Transverse colon (tissue), 4 donors: ENCODE measurements at regions not wholly inside any gene's neighbourhood (a gene's known extent, or its start where the extent isn't known, plus 50 kb on each side); places are given as distances from the start of the nearest gene placed in this dataset.
A peak's percentile ranks its signal among the peaks of the same experiment; 100 is the strongest.
"Not testable (repeated sequence)": the region's sequence is repeated elsewhere in the genome, so short reads cannot be mapped to it uniquely, and the experiment has no call there.

ENCODE experiments used
- DNase-seq: peaks from one replicate; pipeline ENCODE4 v3.0.0-alpha.2; 2019
- H3K27ac ChIP-seq, 4 donors: fragments of 200-600 bp; sonication (generic); 2 replicates each; pipeline ENCODE4 v1.5.1; 2016 to 2018; ENCODE audit warnings: inconsistent platforms in 4 of 4
- H3K27me3 ChIP-seq: fragments of 200-600 bp; sonication (generic); 2 replicates; pipeline ENCODE4 v1.5.1; 2017; ENCODE audit warnings: inconsistent platforms
- H3K36me3 ChIP-seq, 4 donors: fragments of 200-600 bp; sonication (generic); 2 replicates each; pipeline ENCODE4 v1.5.1; 2017 to 2019; ENCODE audit warnings: inconsistent platforms in 4 of 4
- H3K4me1 ChIP-seq, 4 donors: fragments of 200-600 bp; sonication (generic); 2 replicates each; pipeline ENCODE4 v1.5.1; 2017 to 2020; ENCODE audit warnings: inconsistent platforms in 4 of 4
- H3K4me3 ChIP-seq, 4 donors: fragments of 200-600 bp; sonication (generic); 1 replicate in 1 of 4; 2 replicates in 3 of 4; pipeline versions ENCODE4 v1.5.1 to v1.6.1; 2017 to 2019; ENCODE audit warnings: inconsistent platforms in 4 of 4
- H3K9me3 ChIP-seq, 2 donors: fragments of 200-600 bp; sonication (generic); 2 replicates each; pipeline ENCODE4 v1.5.1; 2017 to 2019; ENCODE audit warnings: inconsistent platforms in 2 of 2
- EP300 ChIP-seq: sonication (generic); formaldehyde crosslinking; IDR thresholded peaks from one replicate; pipeline ENCODE4 v1.6.1; 2017; ENCODE audit warnings: antibody characterized with exemption, low read depth
- POLR2A ChIP-seq: fragments of 450-650 bp; IDR thresholded peaks from one replicate; pipeline ENCODE4 v1.6.1; 2016; ENCODE audit warnings: antibody characterized with exemption, mild to moderate bottlenecking, moderate library complexity
- POLR2AphosphoS5 ChIP-seq, 3 donors: sonication (generic); formaldehyde crosslinking; IDR thresholded peaks; one replicate each; pipeline ENCODE4 v1.6.1; 2016; ENCODE audit warnings: antibody characterized with exemption in 3 of 3
- WGBS, 2 donors: methylation state at CpG; one replicate each; pipeline ENCODE4 v1.1.5; 2018; ENCODE audit warnings: low coverage in 1 of 2; 5-methylcytosine and 5-hydroxymethylcytosine counted together
- in situ Hi-C, 4 donors: fragments of 200-750 bp; cut with MboI; loops; one replicate each; pipeline versions ENCODE4 v1.15.0 to v1.15.1; 2017; ENCODE audit warnings: low sequenced_read_pairs in 3 of 4, low pct_ligation_motif_present in 1 of 4, low pct_unique_long_range_greater_than_20kb in 1 of 4
- intact Hi-C: fragments of 100-400 bp; cut with DNase I; formaldehyde crosslinking; loops from one replicate; pipeline ENCODE4 v1.15.1; 2023; ENCODE audit warnings: low total_unique reads
- TF ChIP-seq, protein P1 (sequence below), 5 experiments: fragments of 200-600 bp in 3 of 5; fragments of 450-650 bp in 2 of 5; sonication (generic) in 3 of 5; IDR thresholded peaks; 1 replicate in 2 of 5; 2 replicates in 3 of 5; pipeline ENCODE4 v1.5.1; 2016 to 2017; ENCODE audit warnings: antibody characterized with exemption in 5 of 5, inconsistent platforms in 3 of 5, mild to moderate bottlenecking in 2 of 5, moderate library complexity in 1 of 5

GRCh38 chr10:27356738-27357137 is 116.1 kb upstream of the ACBD5 start:
- TF ChIP-seq POLR2AphosphoS5 (IDR thresholded peaks at IDR 0.05) (no peak), EP300 (no peak), POLR2A (no peak)
- TF ChIP-seq, protein P1, sequence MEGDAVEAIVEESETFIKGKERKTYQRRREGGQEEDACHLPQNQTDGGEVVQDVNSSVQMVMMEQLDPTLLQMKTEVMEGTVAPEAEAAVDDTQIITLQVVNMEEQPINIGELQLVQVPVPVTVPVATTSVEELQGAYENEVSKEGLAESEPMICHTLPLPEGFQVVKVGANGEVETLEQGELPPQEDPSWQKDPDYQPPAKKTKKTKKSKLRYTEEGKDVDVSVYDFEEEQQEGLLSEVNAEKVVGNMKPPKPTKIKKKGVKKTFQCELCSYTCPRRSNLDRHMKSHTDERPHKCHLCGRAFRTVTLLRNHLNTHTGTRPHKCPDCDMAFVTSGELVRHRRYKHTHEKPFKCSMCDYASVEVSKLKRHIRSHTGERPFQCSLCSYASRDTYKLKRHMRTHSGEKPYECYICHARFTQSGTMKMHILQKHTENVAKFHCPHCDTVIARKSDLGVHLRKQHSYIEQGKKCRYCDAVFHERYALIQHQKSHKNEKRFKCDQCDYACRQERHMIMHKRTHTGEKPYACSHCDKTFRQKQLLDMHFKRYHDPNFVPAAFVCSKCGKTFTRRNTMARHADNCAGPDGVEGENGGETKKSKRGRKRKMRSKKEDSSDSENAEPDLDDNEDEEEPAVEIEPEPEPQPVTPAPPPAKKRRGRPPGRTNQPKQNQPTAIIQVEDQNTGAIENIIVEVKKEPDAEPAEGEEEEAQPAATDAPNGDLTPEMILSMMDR (IDR thresholded peaks at IDR 0.05), result no peak
- Histone ChIP-seq H3K27me3 (peaks cover 6% of the 10 kb centered on the region), H3K36me3 (no peaks in the 10 kb centered on the region), H3K4me3 (no peak overlapping the region), H3K27ac (no peak overlapping the region), H3K4me1 (no peaks in the 10 kb centered on the region), H3K9me3 (no peaks in the 10 kb centered on the region)
- in situ Hi-C loops, result loop anchor here (5.0 kb wide), 1 partner anchor 464 kb away; no protein-coding TSS in a partner anchor
- intact Hi-C loops, result no loop called here
- no peak for DNase-seq
- WGBS, 2 donors, result 82 to 100% methylated on average over 3 to 8 of the region's 8 CpGs

GRCh38 chr10:27355918-27356573 is 115.4 kb upstream of the ACBD5 start:
- H3K9me3 ChIP-seq, result no peaks in the 10 kb centered on the region
- DNase-seq, result no peak
- H3K4me1 ChIP-seq, result no peaks in the 10 kb centered on the region
- WGBS, 2 donors, result 90 to 97% methylated on average over 6 to 7 of the region's 7 CpGs
- TF ChIP-seq, protein P1 (IDR thresholded peaks at IDR 0.05), result no peak
- no peak for TF ChIP-seq POLR2AphosphoS5 (IDR thresholded peaks at IDR 0.05)
- TF ChIP-seq POLR2A, result no peak
- TF ChIP-seq EP300, result no peak
- no peak overlapping the region for H3K27ac ChIP-seq
- H3K4me3 ChIP-seq, result no peak overlapping the region
- intact Hi-C loops (no loop called here), in situ Hi-C loops (loop anchor here (5.0 kb wide), 1 partner anchor 464 kb away; no protein-coding TSS in a partner anchor)
- H3K36me3 ChIP-seq, result no peaks in the 10 kb centered on the region
- H3K27me3 ChIP-seq, result peaks cover 10% of the 10 kb centered on the region

- H3K27ac ChIP-seq, H3K36me3 ChIP-seq, H3K4me1 ChIP-seq, H3K9me3 ChIP-seq, intact Hi-C loops, H3K4me3 ChIP-seq: not testable (repeated sequence)
- in situ Hi-C loops, result loop anchor here (5.0 kb wide), 1 partner anchor 462 kb away; no protein-coding TSS in a partner anchor
- DNase-seq, result peak; percentile 21
- peaks cover 15% of the 10 kb centered on the region for H3K27me3 ChIP-seq
- 33 to 100% methylated on average over 2 to 9 of the region's 11 CpGs for WGBS, 2 donors
Measured at GRCh38 chr10:27354643-27355270, 114.2 kb upstream of the ACBD5 start.

DNA sequence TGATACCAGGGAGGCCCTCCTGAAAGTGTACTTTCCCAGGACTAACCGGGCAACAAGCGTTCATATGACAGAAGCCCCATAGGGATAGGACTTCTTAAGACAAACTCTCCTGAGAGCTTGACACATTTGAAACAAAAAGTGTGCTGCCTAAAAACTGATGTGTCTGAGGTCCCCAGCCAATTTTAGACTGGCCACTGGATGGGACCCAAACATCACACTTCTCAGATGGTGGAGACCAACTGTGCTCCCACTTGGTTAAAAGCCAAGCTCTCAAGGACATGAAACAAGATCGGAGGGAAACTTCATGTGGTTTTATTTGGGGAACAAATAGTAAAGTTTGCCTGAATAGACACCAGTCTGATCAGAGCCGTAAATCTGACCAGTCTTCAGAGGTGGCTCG is 113.5 kb upstream of the ACBD5 start:
- intact Hi-C loops, H3K27ac ChIP-seq, H3K4me3 ChIP-seq, H3K4me1 ChIP-seq, H3K36me3 ChIP-seq, H3K9me3 ChIP-seq, DNase-seq, in situ Hi-C loops: not testable (repeated sequence)
- WGBS, 2 donors, result 51 to 60% methylated on average over 2 to 5 of the region's 5 CpGs
- H3K27me3 ChIP-seq, result peaks cover 19% of the 10 kb centered on the region

DNA sequence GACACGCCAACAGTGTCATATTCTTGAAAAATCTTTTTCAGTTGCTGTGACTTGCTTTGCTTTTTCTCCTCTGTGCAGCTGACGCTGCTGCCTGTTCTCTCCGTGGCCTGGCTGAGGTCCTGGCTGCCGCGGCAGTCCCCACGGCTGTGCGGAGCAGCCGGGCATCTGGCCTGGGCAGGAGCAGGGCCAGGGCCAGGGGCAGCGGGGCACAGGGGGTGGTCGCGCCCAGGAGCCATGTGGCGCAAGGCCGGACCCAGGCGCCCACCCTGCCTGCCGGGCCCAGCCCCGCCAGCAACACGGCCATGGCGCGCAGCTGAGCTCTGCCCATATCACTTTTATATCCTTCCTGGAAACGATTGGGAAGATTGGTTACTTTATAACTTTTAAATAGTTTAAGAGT is 109.4 kb upstream of the ACBD5 start:
- intact Hi-C loops, result no loop called here
- Histone ChIP-seq H3K4me1 (no peaks in the 10 kb centered on the region), H3K4me3 (no peak overlapping the region), H3K36me3 (no peaks in the 10 kb centered on the region), H3K27me3 (peaks cover 26% of the 10 kb centered on the region), H3K27ac (no peak overlapping the region), H3K9me3 (no peaks in the 10 kb centered on the region)
- DNase-seq, result no peak
- in situ Hi-C loops, result no loop called here
- WGBS, 2 donors, result 84 to 88% methylated on average over 6 to 20 of the region's 20 CpGs
- TF ChIP-seq POLR2A (no peak), EP300 (no peak), POLR2AphosphoS5 (IDR thresholded peaks at IDR 0.05) (no peak)
- TF ChIP-seq, protein P1 (IDR thresholded peaks at IDR 0.05), result no peak

DNA sequence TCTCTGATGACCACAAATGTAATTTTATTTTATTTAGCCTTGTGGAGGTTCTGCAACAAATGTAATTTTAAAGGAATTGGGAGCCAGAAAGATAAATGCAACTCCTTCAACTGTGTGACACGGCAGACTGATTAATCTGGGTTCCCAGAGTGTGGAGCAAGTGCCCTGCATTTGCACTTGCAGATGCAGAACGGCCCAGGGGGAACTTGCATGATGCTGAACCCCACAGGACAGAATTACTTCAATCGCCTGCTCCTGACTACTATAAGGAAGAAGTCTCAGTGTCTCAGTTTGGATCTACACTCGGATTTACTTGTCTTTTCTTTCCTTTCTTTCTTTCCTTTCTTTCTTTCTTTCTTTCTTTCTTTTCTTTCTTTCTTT is 107.2 kb upstream of the ACBD5 start:
- H3K9me3 ChIP-seq, H3K4me3 ChIP-seq, H3K27ac ChIP-seq, H3K36me3 ChIP-seq, DNase-seq, intact Hi-C loops, H3K4me1 ChIP-seq, in situ Hi-C loops: not testable (repeated sequence)
- WGBS, 2 donors, result 44% methylated on average over 4 of the region's 4 CpGs; no CpG with 5 or more reads in 1 of the 2 donors
- peaks cover 26% of the 10 kb centered on the region for H3K27me3 ChIP-seq
